Testis (tissue), 2 donors: ENCODE measurements at regions not wholly inside any gene's neighbourhood (a gene's known extent, or its start where the extent isn't known, plus 50 kb on each side); places are given as distances from the start of the nearest gene placed in this dataset.

Experiments used
- POLR2A ChIP-seq: fragments of 450-650 bp; IDR thresholded peaks from one replicate; pipeline ENCODE4 v1.6.1; 2017; ENCODE audit warnings: antibody characterized with exemption, mild to moderate bottlenecking, moderate library complexity
- TF ChIP-seq, protein P1 (sequence below), 3 experiments: fragments of 450-650 bp in 2 of 3; fragments of 200-600 bp in 1 of 3; sonication (generic) in 1 of 3; IDR thresholded peaks; one replicate each; pipeline ENCODE4 v1.5.1; 2016 to 2019; ENCODE audit warnings: antibody characterized with exemption in 3 of 3, mild to moderate bottlenecking in 2 of 3, moderate library complexity in 1 of 3

DNA sequence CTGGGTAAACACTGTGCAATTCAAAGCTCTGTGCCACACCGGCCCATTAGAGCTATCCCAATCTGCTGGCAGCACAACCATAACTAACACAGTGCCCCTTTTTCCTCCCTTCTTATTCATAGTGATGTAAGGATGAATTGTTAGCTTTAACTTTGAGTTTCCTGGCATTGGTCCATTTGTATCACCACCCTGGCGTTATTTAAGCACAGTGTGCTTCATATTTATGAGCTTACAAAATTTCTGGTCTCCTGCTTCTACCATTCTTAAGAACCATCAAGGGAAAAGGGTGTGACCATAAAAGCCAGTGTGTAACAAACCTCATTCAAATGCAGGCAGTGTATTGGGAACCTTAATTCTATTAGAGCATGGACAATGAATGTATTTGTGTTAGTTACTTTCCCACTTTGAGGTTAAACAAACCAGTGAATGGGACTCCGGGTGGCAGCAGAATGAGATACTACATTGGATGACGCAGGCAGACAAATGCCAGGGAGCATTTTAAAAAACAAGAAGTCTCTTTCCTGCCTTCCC is 222.6 kb downstream of the TMEM161B start:
- no peak for TF ChIP-seq POLR2A
- TF ChIP-seq, protein P1, sequence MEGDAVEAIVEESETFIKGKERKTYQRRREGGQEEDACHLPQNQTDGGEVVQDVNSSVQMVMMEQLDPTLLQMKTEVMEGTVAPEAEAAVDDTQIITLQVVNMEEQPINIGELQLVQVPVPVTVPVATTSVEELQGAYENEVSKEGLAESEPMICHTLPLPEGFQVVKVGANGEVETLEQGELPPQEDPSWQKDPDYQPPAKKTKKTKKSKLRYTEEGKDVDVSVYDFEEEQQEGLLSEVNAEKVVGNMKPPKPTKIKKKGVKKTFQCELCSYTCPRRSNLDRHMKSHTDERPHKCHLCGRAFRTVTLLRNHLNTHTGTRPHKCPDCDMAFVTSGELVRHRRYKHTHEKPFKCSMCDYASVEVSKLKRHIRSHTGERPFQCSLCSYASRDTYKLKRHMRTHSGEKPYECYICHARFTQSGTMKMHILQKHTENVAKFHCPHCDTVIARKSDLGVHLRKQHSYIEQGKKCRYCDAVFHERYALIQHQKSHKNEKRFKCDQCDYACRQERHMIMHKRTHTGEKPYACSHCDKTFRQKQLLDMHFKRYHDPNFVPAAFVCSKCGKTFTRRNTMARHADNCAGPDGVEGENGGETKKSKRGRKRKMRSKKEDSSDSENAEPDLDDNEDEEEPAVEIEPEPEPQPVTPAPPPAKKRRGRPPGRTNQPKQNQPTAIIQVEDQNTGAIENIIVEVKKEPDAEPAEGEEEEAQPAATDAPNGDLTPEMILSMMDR (IDR thresholded peaks at IDR 0.05), result no peak
